Smooth muscle cell (in vitro differentiated cells): ENCODE measurements at regions not wholly inside any gene's neighbourhood (a gene's known extent, or its start where the extent isn't known, plus 50 kb on each side); places are given as distances from the start of the nearest gene placed in this dataset.

Source experiments
- DNase-seq: peaks from one replicate; lab custom pipeline; 2025; ENCODE audit not compliant: unreplicated experiment; lab: John Stamatoyannopoulos, UW
- H2AFZ ChIP-seq: fragments of 200-600 bp; sonication (generic); 2 replicates; pipeline ENCODE4 v1.6.0; 2016; ENCODE audit warnings: antibody characterized with exemption, low read depth, mild to moderate bottlenecking
- H3F3A ChIP-seq: fragments of 200-600 bp; sonication (generic); 2 replicates; pipeline ENCODE4 v1.6.0; 2017; ENCODE audit warnings: antibody characterized with exemption, low read depth
- H3K27ac ChIP-seq: fragments of 200-600 bp; sonication (generic); 2 replicates; pipeline ENCODE4 v1.5.1; 2016; ENCODE audit warnings: low read depth, mild to moderate bottlenecking
- H3K27me3 ChIP-seq: fragments of 200-600 bp; sonication (generic); 2 replicates; pipeline ENCODE4 v1.6.1; 2016; ENCODE audit warnings: low read depth, mild to moderate bottlenecking
- H3K36me3 ChIP-seq: fragments of 200-600 bp; sonication (generic); 2 replicates; pipeline ENCODE4 v1.5.1; 2016; ENCODE audit warnings: low read depth
- H3K4me1 ChIP-seq: fragments of 200-600 bp; sonication (generic); 2 replicates; pipeline ENCODE4 v1.5.1; 2016; ENCODE audit warnings: low read depth
- H3K4me2 ChIP-seq: fragments of 200-600 bp; sonication (generic); 2 replicates; pipeline ENCODE4 v1.6.0; 2016; ENCODE audit warnings: mild to moderate bottlenecking
- H3K4me3 ChIP-seq: fragments of 200-600 bp; sonication (generic); 2 replicates; pipeline ENCODE4 v1.5.1; 2016; ENCODE audit warnings: mild to moderate bottlenecking
- H3K79me2 ChIP-seq: fragments of 200-600 bp; sonication (generic); 2 replicates; pipeline ENCODE4 v1.6.0; 2016; ENCODE audit warnings: low read depth, mild to moderate bottlenecking
- H3K9ac ChIP-seq: fragments of 200-600 bp; sonication (generic); 2 replicates; pipeline ENCODE4 v1.6.0; 2016; ENCODE audit warnings: low read depth
- H3K9me3 ChIP-seq: fragments of 200-600 bp; sonication (generic); replicated peaks from 2 replicates; pipeline ENCODE4 v1.5.1; 2016; ENCODE audit warnings: low read depth
- H4K20me1 ChIP-seq: fragments of 200-600 bp; sonication (generic); 2 replicates; pipeline ENCODE4 v1.6.0; 2016; ENCODE audit warnings: low read depth
- CTCF ChIP-seq: fragments of 200-600 bp; sonication (generic); IDR thresholded peaks from 2 replicates; pipeline ENCODE4 v1.5.1; 2017; ENCODE audit warnings: borderline replicate concordance, mild to moderate bottlenecking, antibody characterized with exemption; ENCODE audit not compliant: insufficient read depth, poor library complexity, severe bottlenecking
- WGBS: methylation state at CpG from one replicate; pipeline ENCODE4 v1.1.7; 2016; ENCODE audit warnings: low lambda C conversion rate; 5-methylcytosine and 5-hydroxymethylcytosine counted together

GRCh38 chr13:23512762-23513395, 57.3 kb upstream of the TNFRSF19 start:
- no peak overlapping the region for H3K27ac ChIP-seq
- WGBS, result 94% methylated on average over 6 of the region's 6 CpGs
- peaks cover 17% of the 10 kb centered on the region for H3K4me1 ChIP-seq
- no peaks in the 10 kb centered on the region for H3K79me2 ChIP-seq
- H3K36me3 ChIP-seq, result no peaks in the 10 kb centered on the region
- no peak overlapping the region for H3K9ac ChIP-seq
- H3K4me2 ChIP-seq, result no peak overlapping the region
- H3K9me3 ChIP-seq, result no peaks in the 10 kb centered on the region
- no peaks in the 10 kb centered on the region for H4K20me1 ChIP-seq
- H3K4me3 ChIP-seq, result no peak overlapping the region
- no peak overlapping the region for H2AFZ ChIP-seq
- peaks cover 11% of the 10 kb centered on the region for H3F3A ChIP-seq
- TF ChIP-seq CTCF, result peak; percentile 31
- DNase-seq, result no peak
- no peaks in the 10 kb centered on the region for H3K27me3 ChIP-seq

GRCh38 chr13:23513455-23513854, 56.8 kb upstream of the TNFRSF19 start:
- DNase-seq, result no peak
- no peaks in the 10 kb centered on the region for H3K9me3 ChIP-seq
- no peak overlapping the region for H3K27ac ChIP-seq
- no peak overlapping the region for H3K9ac ChIP-seq
- peak overlapping the region; percentile 59 for H2AFZ ChIP-seq
- H3K4me3 ChIP-seq, result no peak overlapping the region
- no peaks in the 10 kb centered on the region for H3K36me3 ChIP-seq
- peaks cover 11% of the 10 kb centered on the region for H3F3A ChIP-seq
- H3K79me2 ChIP-seq, result no peaks in the 10 kb centered on the region
- no peaks in the 10 kb centered on the region for H4K20me1 ChIP-seq
- 27% methylated on average over 3 of the region's 3 CpGs for WGBS
- H3K27me3 ChIP-seq, result no peaks in the 10 kb centered on the region
- peaks cover 17% of the 10 kb centered on the region for H3K4me1 ChIP-seq
- peak overlapping the region; percentile 6 for H3K4me2 ChIP-seq
- TF ChIP-seq CTCF, result no peak

GRCh38 chr13:23514076-23514475, 56.1 kb upstream of the TNFRSF19 start:
- no peak for TF ChIP-seq CTCF
- Histone ChIP-seq H3K79me2 (no peaks in the 10 kb centered on the region), H3K27ac (no peak overlapping the region), H3K9me3 (no peaks in the 10 kb centered on the region), H4K20me1 (no peaks in the 10 kb centered on the region), H3F3A (peaks cover 11% of the 10 kb centered on the region), H3K9ac (no peak overlapping the region), H2AFZ (peak overlapping the region; percentile 59), H3K4me1 (peaks cover 17% of the 10 kb centered on the region), H3K36me3 (no peaks in the 10 kb centered on the region), H3K4me3 (no peak overlapping the region), H3K27me3 (no peaks in the 10 kb centered on the region), H3K4me2 (peak overlapping the region; percentile 6)
- WGBS, result 88% methylated on average over 4 of the region's 4 CpGs
- DNase-seq, result no peak

DNA sequence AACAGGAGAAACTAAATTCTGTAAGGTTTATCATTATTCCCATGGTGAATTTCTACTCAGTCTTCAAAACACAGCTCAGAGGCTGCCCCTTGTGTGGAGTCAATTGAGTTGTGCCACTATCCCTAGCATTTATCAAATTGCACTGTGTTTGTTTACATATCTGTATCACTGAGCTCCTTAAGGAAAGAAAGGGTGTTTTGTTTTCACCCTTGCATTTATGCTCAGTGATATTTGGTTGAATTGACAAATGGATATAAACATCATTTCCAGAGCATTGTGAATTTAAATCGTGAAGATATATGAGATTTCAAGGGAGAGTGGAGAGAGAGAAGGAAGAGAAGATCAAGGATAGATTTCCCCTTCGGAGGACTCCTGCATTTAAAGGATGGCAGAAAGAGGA, 55.1 kb upstream of the TNFRSF19 start:
- no peak overlapping the region for H3K9ac ChIP-seq
- no peak overlapping the region for H3K4me2 ChIP-seq
- H3K27ac ChIP-seq, result no peak overlapping the region
- no peaks in the 10 kb centered on the region for H3K27me3 ChIP-seq
- no peak for DNase-seq
- H4K20me1 ChIP-seq, result no peaks in the 10 kb centered on the region
- peaks cover 17% of the 10 kb centered on the region for H3K4me1 ChIP-seq
- H3K4me3 ChIP-seq, result no peak overlapping the region
- no peak overlapping the region for H2AFZ ChIP-seq
- no peaks in the 10 kb centered on the region for H3K36me3 ChIP-seq
- no peaks in the 10 kb centered on the region for H3K9me3 ChIP-seq
- 69% methylated on average over 2 of the region's 2 CpGs for WGBS
- H3F3A ChIP-seq, result peaks cover 11% of the 10 kb centered on the region
- TF ChIP-seq CTCF, result no peak
- H3K79me2 ChIP-seq, result no peaks in the 10 kb centered on the region
